CD14-positive monocyte (primary cell): ENCODE measurements at regions not wholly inside any gene's neighbourhood (a gene's known extent, or its start where the extent isn't known, plus 50 kb on each side); places are given as distances from the start of the nearest gene placed in this dataset.
"Not testable (repeated sequence)": the region's sequence is repeated elsewhere in the genome, so short reads cannot be mapped to it uniquely, and the experiment has no call there.

Source experiments
- DNase-seq, 3 donors: peaks; one replicate each; pipeline ENCODE4 v3.0.0-alpha.2; 2011 to 2022
- H2AFZ ChIP-seq: 2 replicates; pipeline ENCODE4 v1.6.0; 2012; ENCODE audit warnings: mild to moderate bottlenecking, low read depth, low read length, inconsistent platforms; ENCODE audit not compliant: insufficient read depth, poor library complexity, severe bottlenecking
- H3K27ac ChIP-seq, 2 donors: 1 replicate in 1 of 2; 2 replicates in 1 of 2; pipeline ENCODE4 v1.5.1; 2012 to 2013; ENCODE audit warnings: low read length in 2 of 2, control low read depth in 1 of 2, inconsistent platforms in 1 of 2, low read depth in 1 of 2, mild to moderate bottlenecking in 1 of 2
- H3K27me3 ChIP-seq, 2 donors: one replicate each; pipeline versions ENCODE4 v1.6.0 to v1.6.1; 2011 to 2013; ENCODE audit warnings: low read length in 2 of 2; ENCODE audit not compliant: control insufficient read depth in 2 of 2, insufficient read depth in 2 of 2
- H3K36me3 ChIP-seq, 2 donors: replicated peaks in 1 of 2; 1 replicate in 1 of 2; 2 replicates in 1 of 2; pipeline versions ENCODE4 v1.5.1 to v1.6.1; 2012 to 2013; ENCODE audit warnings: low read length in 2 of 2, control low read depth in 1 of 2, inconsistent platforms in 1 of 2, mild to moderate bottlenecking in 1 of 2; ENCODE audit not compliant: insufficient read depth in 2 of 2, control insufficient read depth in 1 of 2
- H3K4me1 ChIP-seq, 2 donors: 1 replicate in 1 of 2; 2 replicates in 1 of 2; pipeline versions ENCODE4 v1.5.1 to v1.6.1; 2012 to 2013; ENCODE audit warnings: low read length in 2 of 2, control low read depth in 1 of 2, inconsistent platforms in 1 of 2, mild to moderate bottlenecking in 1 of 2, moderate library complexity in 1 of 2; ENCODE audit not compliant: insufficient read depth in 2 of 2, control insufficient read depth in 1 of 2
- H3K4me2 ChIP-seq: replicated peaks from 2 replicates; pipeline ENCODE3; 2012; ENCODE audit warnings: low read length, moderate library complexity, mild to moderate bottlenecking; ENCODE audit not compliant: poor library complexity, severe bottlenecking; ENCODE audit errors: extremely low read depth
- H3K4me3 ChIP-seq, 3 experiments: fragments of 200-600 bp in 1 of 3; sonication (generic) in 1 of 3; replicated peaks in 1 of 3; 1 replicate in 2 of 3; 2 replicates in 1 of 3; pipeline ENCODE4 v1.5.1; 2011 to 2013; ENCODE audit warnings: low read length in 3 of 3, mild to moderate bottlenecking in 3 of 3, control low read depth in 2 of 3, low read depth in 2 of 3, inconsistent platforms in 1 of 3, moderate library complexity in 1 of 3
- H3K79me2 ChIP-seq: 2 replicates; pipeline ENCODE4 v1.6.0; 2012; ENCODE audit warnings: mild to moderate bottlenecking, control low read depth, inconsistent platforms, low read length, moderate library complexity; ENCODE audit not compliant: insufficient read depth
- H3K9ac ChIP-seq: 2 replicates; pipeline ENCODE4 v1.6.0; 2017; ENCODE audit warnings: low read length, mild to moderate bottlenecking; ENCODE audit not compliant: insufficient read depth, poor library complexity, severe bottlenecking
- H3K9me3 ChIP-seq, 2 donors: replicated peaks in 1 of 2; 1 replicate in 1 of 2; 2 replicates in 1 of 2; pipeline versions ENCODE4 v1.5.1 to v1.6.1; 2012 to 2013; ENCODE audit warnings: low read length in 2 of 2, control low read depth in 1 of 2; ENCODE audit not compliant: control insufficient read depth in 1 of 2, insufficient read depth in 1 of 2
- H4K20me1 ChIP-seq: 2 replicates; pipeline ENCODE4 v1.6.0; 2012; ENCODE audit warnings: mild to moderate bottlenecking, low read length, control low read depth, moderate library complexity; ENCODE audit not compliant: insufficient read depth
- H3K27ac Mint-ChIP-seq, 7 donors: one replicate each; pipeline ENCODE4 v1.8.0; 2020; ENCODE audit warnings: mild to moderate bottlenecking in 7 of 7, mixed read lengths in 7 of 7, moderate library complexity in 6 of 7, inconsistent platforms in 2 of 7
- H3K27me3 Mint-ChIP-seq, 3 donors: one replicate each; pipeline ENCODE4 v1.8.0; 2021 to 2022; ENCODE audit warnings: low read depth in 3 of 3, mild to moderate bottlenecking in 3 of 3, mixed read lengths in 3 of 3, moderate library complexity in 3 of 3, inconsistent platforms in 1 of 3
- H3K36me3 Mint-ChIP-seq, 2 donors: one replicate each; pipeline ENCODE4 v1.8.0; 2020; ENCODE audit warnings: mixed read lengths in 2 of 2, inconsistent platforms in 1 of 2, mild to moderate bottlenecking in 1 of 2
- H3K4me1 Mint-ChIP-seq: one replicate; pipeline ENCODE4 v1.8.0; 2020; ENCODE audit warnings: mild to moderate bottlenecking, mixed read lengths
- H3K4me3 Mint-ChIP-seq, 2 donors: one replicate each; pipeline ENCODE4 v1.8.0; 2020; ENCODE audit warnings: mild to moderate bottlenecking in 2 of 2, mixed read lengths in 2 of 2, moderate library complexity in 1 of 2
- H3K9me3 Mint-ChIP-seq, 7 donors: one replicate each; pipeline ENCODE4 v1.8.0; 2020 to 2022; ENCODE audit warnings: mixed read lengths in 7 of 7, mild to moderate bottlenecking in 6 of 7, moderate library complexity in 6 of 7, inconsistent platforms in 2 of 7
- CTCF ChIP-seq: fragments of 200-600 bp; IDR thresholded peaks from one replicate; pipeline ENCODE4 v1.8.0; 2022; ENCODE audit warnings: antibody characterized with exemption, mild to moderate bottlenecking
- WGBS: methylation state at CpG from one replicate; pipeline ENCODE4 v1.1.5; 2013; ENCODE audit warnings: missing lambda C conversion rate; ENCODE audit not compliant: insufficient coverage; 5-methylcytosine and 5-hydroxymethylcytosine counted together
- intact Hi-C, 2 donors: fragments of 100-400 bp; cut with micrococcal nuclease; formaldehyde crosslinking; loops; one replicate each; pipeline versions ENCODE4 v1.15.0 to v1.15.1; 2023

DNA sequence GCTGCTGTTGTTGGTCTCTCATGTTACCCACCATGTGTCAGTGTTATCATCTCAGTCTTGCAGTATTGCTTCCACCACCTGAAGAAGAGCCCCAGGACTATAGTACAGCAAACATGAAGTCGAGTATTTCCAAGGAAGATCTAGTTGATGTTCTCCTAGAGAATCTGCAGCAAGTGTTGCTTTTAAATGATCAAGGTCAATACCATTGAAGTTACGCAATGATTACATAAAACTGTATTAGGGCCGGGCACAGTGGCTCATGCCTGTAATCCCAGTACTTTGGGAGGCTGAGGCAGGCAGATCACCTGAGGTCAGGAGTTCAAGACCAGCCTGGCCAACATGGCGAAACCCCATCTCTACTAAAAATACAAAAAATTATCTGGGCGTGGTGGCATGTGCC, 173.9 kb downstream of the TJP1 start:
- not testable (repeated sequence) for H4K20me1 ChIP-seq, H3K36me3 Mint-ChIP-seq, H3K4me3 ChIP-seq, DNase-seq, H3K27me3 Mint-ChIP-seq, H3K79me2 ChIP-seq, H3K27me3 ChIP-seq, H3K36me3 ChIP-seq, H3K4me1 Mint-ChIP-seq, H3K4me3 Mint-ChIP-seq, H3K27ac Mint-ChIP-seq, H3K4me2 ChIP-seq, H3K9ac ChIP-seq, H3K27ac ChIP-seq, H3K4me1 ChIP-seq, H2AFZ ChIP-seq
- intact Hi-C loops: loop anchor here in 1 of 2 donors (10.0 kb wide), 1 partner anchor 64 kb away; no protein-coding TSS in a partner anchor
- H3K9me3 Mint-ChIP-seq: peaks cover 12 to 24% (median 20%) of the 10 kb centered on the region in 7 donors
- WGBS: 94% methylated on average over 3 of the region's 5 CpGs
- H3K9me3 ChIP-seq: peaks cover 20 to 21% of the 10 kb centered on the region in 2 donors

DNA sequence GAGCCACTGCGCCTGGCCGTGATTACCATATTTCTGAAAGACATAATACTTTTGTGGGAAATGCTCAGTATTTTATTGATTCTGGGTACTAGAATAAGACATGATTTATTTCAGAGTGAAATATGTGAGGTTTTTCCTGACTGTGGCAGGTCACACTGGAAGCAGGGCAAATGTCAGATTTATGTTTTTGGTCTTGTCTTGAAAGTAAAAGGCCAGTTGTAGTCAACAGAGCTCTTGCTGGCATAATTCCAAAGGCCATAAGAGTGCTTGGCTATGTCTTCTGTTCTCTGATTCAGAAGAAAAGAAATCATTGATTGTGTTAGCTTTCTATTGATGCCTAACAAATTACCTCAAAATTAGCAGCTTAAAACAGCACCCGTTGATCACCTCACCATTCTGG, 176.4 kb downstream of the TJP1 start:
- no peak for TF ChIP-seq CTCF
- H3K27ac Mint-ChIP-seq: no peak overlapping the region
- H3K4me3 Mint-ChIP-seq: no peak overlapping the region

DNA sequence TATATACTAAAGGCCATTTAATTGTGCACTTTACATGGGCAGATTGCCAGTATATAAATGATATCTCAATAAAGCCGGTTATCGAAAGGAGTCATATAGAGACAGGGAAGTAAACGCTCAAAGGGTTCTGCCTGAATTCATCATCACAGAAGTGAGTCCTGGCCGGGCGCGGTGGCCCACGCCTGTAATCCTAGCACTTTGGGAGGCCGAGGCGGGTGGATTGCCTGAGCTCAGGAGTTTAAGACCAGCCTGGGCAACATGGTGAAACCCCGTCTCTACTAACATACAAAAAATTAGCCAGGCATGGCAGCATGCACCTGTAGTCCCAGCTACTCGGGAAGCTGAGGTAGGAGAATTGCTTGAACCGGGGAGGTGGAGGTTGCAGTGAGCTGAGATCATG, 177.9 kb downstream of the TJP1 start:
- not testable (repeated sequence) for H3K4me1 ChIP-seq, H3K9me3 ChIP-seq, H3K27ac ChIP-seq, H3K27me3 Mint-ChIP-seq, H3K4me3 ChIP-seq, DNase-seq, H3K9ac ChIP-seq, H4K20me1 ChIP-seq, H3K79me2 ChIP-seq, H3K4me3 Mint-ChIP-seq, H3K36me3 Mint-ChIP-seq, H3K27me3 ChIP-seq, H3K4me2 ChIP-seq, H3K27ac Mint-ChIP-seq, H2AFZ ChIP-seq, H3K4me1 Mint-ChIP-seq, H3K36me3 ChIP-seq
- 93% methylated on average over 7 of the region's 12 CpGs for WGBS
- peaks cover 0 to 19% (median 9%) of the 10 kb centered on the region in 7 donors for H3K9me3 Mint-ChIP-seq
- intact Hi-C loops: loop anchor here in 1 of 2 donors (10.0 kb wide), 1 partner anchor 60 kb away; no protein-coding TSS in a partner anchor

More for the DNA sequence above, 176.4 kb downstream of the TJP1 start:
- Histone ChIP-seq H3K9ac (no peak overlapping the region), H3K79me2 (no peaks in the 10 kb centered on the region), H3K4me1 (no peaks in the 10 kb centered on the region), H2AFZ (no peak overlapping the region), H3K4me3 (no peak overlapping the region), H3K4me2 (no peak overlapping the region), H3K27ac (no peak overlapping the region), H3K27me3 (no peaks in the 10 kb centered on the region), H4K20me1 (no peaks in the 10 kb centered on the region), H3K9me3 (peaks cover 0 to 5% of the 10 kb centered on the region in 2 donors), H3K36me3 (no peaks in the 10 kb centered on the region)
- DNase-seq: no peak
- intact Hi-C loops: loop anchor here in 1 of 2 donors (10.0 kb wide), 1 partner anchor 61 kb away; no protein-coding TSS in a partner anchor
- no peaks in the 10 kb centered on the region for H3K4me1 Mint-ChIP-seq
- H3K9me3 Mint-ChIP-seq: peaks cover 0 to 19% (median 9%) of the 10 kb centered on the region in 7 donors
- H3K36me3 Mint-ChIP-seq: no peaks in the 10 kb centered on the region
- WGBS: 100% methylated on average over 2 of the region's 3 CpGs
- H3K27me3 Mint-ChIP-seq: peaks cover 0 to 7% (median 0%) of the 10 kb centered on the region in 3 donors
